ENCODE measurements at regions not wholly inside any gene's neighbourhood (a gene's known extent, or its start where the extent isn't known, plus 50 kb on each side); places are given as distances from the start of the nearest gene placed in this dataset.

- no peak for TF ChIP-seq CTCF (IDR thresholded peaks at IDR 0.05)
- no peak for TF ChIP-seq POLR2A (IDR thresholded peaks at IDR 0.05)
Measured at GRCh38 chr4:77306496-77306895, 149.5 kb downstream of the CCNG2 start.
